Karpas-422 (cell line): ENCODE measurements at regions not wholly inside any gene's neighbourhood (a gene's known extent, or its start where the extent isn't known, plus 50 kb on each side); places are given as distances from the start of the nearest gene placed in this dataset.

ENCODE experiments used
- DNase-seq: peaks from one replicate; pipeline ENCODE4 v3.0.0-alpha.2; 2015
- H2AFZ ChIP-seq: fragments of 200-600 bp; sonication (generic); 2 replicates; pipeline ENCODE4 v1.6.1; 2014; ENCODE audit warnings: antibody characterized with exemption, low read length, mixed read lengths
- H3K27ac ChIP-seq: fragments of 200-600 bp; sonication (generic); 2 replicates; pipeline ENCODE4 v1.5.1; 2014; ENCODE audit warnings: mild to moderate bottlenecking, low read length, moderate library complexity
- H3K27me3 ChIP-seq: fragments of 200-600 bp; sonication (generic); 2 replicates; pipeline ENCODE4 v1.6.1; 2014; ENCODE audit warnings: low read length, mixed read lengths
- H3K36me3 ChIP-seq: fragments of 200-600 bp; sonication (generic); 2 replicates; pipeline ENCODE4 v1.6.1; 2014; ENCODE audit warnings: low read length, mixed read lengths; ENCODE audit not compliant: insufficient read depth
- H3K4me1 ChIP-seq: fragments of 200-600 bp; sonication (generic); 2 replicates; pipeline ENCODE4 v1.6.1; 2014; ENCODE audit warnings: mild to moderate bottlenecking, low read length, mixed read lengths
- H3K4me2 ChIP-seq: fragments of 200-600 bp; sonication (generic); 2 replicates; pipeline ENCODE4 v1.6.1; 2014; ENCODE audit warnings: low read length, low read depth, mild to moderate bottlenecking; ENCODE audit not compliant: poor library complexity, severe bottlenecking
- H3K4me3 ChIP-seq: fragments of 200-600 bp; sonication (generic); 2 replicates; pipeline ENCODE4 v1.5.1; 2014; ENCODE audit warnings: mild to moderate bottlenecking, antibody characterized with exemption, low read length, mixed read lengths
- H3K79me2 ChIP-seq: fragments of 200-600 bp; sonication (generic); 2 replicates; pipeline ENCODE4 v1.6.1; 2014; ENCODE audit warnings: mild to moderate bottlenecking, low read length, mixed read lengths
- H3K9ac ChIP-seq: fragments of 200-600 bp; sonication (generic); 2 replicates; pipeline ENCODE4 v1.6.0; 2014; ENCODE audit warnings: low read length
- H3K9me2 ChIP-seq: fragments of 200-600 bp; sonication (generic), shearing (Covaris generic); replicated peaks from 2 replicates; pipeline ENCODE4 v1.6.0; 2014; ENCODE audit warnings: mild to moderate bottlenecking, low read length, moderate library complexity; ENCODE audit not compliant: insufficient read depth
- H3K9me3 ChIP-seq: fragments of 300-700, 200-600 bp; sonication (generic); 2 replicates; pipeline ENCODE4 v1.6.1; 2014; ENCODE audit warnings: low read length, mixed read lengths
- H4K20me1 ChIP-seq: fragments of 200-600 bp; sonication (generic); 2 replicates; pipeline ENCODE4 v1.6.1; 2014; ENCODE audit warnings: mild to moderate bottlenecking, antibody characterized with exemption, low read length, low read depth; ENCODE audit not compliant: insufficient read depth

DNA sequence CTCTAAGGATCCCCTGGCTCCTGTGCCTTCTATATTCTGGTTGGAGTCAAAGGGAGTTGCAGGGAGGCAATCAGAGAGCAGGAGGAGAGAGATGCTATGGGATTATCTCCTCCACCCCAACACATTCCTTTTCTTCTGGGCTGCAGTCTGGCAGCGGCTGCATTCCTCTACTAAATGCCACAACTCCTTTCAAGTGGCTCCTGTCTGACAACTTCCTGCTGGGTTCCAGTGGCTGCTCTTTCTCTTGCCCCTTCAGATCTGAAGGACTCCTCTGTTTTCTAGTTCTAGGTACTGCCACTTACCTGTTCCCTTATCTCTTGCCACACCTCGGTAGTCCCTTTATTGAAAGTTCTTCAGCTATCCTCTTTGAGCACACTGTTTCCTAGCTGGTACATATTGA, 425.0 kb downstream of the SNAPC1 start:
- Histone ChIP-seq H3K27ac (no peak overlapping the region), H3K27me3 (peaks cover 4% of the 10 kb centered on the region; the same call in 1 of the 2 replicates), H3K4me3 (no peak overlapping the region), H3K4me1 (no peaks in the 10 kb centered on the region), H3K36me3 (no peaks in the 10 kb centered on the region), H3K9ac (no peak overlapping the region), H3K9me3 (no peaks in the 10 kb centered on the region), H2AFZ (no peak overlapping the region), H3K79me2 (no peaks in the 10 kb centered on the region), H3K4me2 (no peak overlapping the region), H3K9me2 (no peaks in the 10 kb centered on the region), H4K20me1 (no peaks in the 10 kb centered on the region)
- no peak for DNase-seq

DNA sequence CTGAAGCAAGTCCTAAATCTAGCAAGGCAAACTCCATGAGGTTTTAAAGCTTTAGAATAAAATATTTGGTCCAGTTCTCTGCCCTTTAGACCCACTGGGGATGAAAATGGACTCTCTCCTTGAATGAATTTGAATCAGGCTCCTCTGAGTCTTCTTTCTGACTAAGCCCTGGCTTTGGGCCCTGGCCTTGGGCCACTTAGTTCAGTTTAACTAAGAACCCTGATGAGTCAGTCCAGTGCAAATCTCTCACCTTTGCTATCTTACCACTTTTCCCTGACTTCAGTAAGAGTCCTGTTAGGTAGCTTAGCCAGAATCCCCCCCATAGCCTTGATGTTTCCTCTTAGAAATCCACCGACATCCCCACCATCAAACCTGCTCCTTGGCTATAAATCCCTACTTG, 427.5 kb downstream of the SNAPC1 start:
- DNase-seq, result no peak
- no peak overlapping the region for H3K9ac ChIP-seq
- no peaks in the 10 kb centered on the region for H3K79me2 ChIP-seq

DNA sequence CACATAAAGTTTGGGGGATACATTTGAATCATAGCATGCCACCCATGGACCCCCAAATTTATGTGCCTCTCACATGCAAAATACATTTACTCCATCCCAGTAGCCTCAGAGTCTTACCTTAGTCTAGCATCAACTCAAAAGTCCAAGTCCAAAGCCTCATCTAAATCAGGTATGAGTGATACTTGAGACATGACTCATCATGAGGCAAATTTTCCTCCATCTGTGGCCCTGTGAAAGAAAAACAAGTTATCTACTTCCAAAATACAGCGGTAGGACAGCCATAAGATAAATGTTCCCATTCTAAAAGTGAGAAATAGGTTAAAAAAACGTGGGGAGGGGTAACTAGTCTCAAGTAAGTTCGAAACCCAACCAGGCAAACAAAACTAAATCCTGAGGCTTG, 444.2 kb downstream of the SNAPC1 start:
- H3K4me3 ChIP-seq, result no peak overlapping the region
- H4K20me1 ChIP-seq, result no peaks in the 10 kb centered on the region
- H3K4me1 ChIP-seq, result no peaks in the 10 kb centered on the region
- no peaks in the 10 kb centered on the region for H3K9me3 ChIP-seq
- no peak overlapping the region for H3K27ac ChIP-seq
- no peak for DNase-seq
- H3K27me3 ChIP-seq, result no peaks in the 10 kb centered on the region
- 0 out of 2 replicates have a peak, but pooled peaks cover 3% of the 10 kb centered on the region for H3K9me2 ChIP-seq
- no peak overlapping the region for H3K4me2 ChIP-seq
- H3K9ac ChIP-seq, result no peak overlapping the region
- no peaks in the 10 kb centered on the region for H3K36me3 ChIP-seq
- no peaks in the 10 kb centered on the region for H3K79me2 ChIP-seq
- H2AFZ ChIP-seq, result no peak overlapping the region

More for the DNA sequence above, 427.5 kb downstream of the SNAPC1 start:
- H3K9me3 ChIP-seq, result no peaks in the 10 kb centered on the region
- no peaks in the 10 kb centered on the region for H3K36me3 ChIP-seq
- H2AFZ ChIP-seq, result no peak overlapping the region
- H3K4me2 ChIP-seq, result no peak overlapping the region
- no peak overlapping the region for H3K4me3 ChIP-seq
- no peaks in the 10 kb centered on the region for H4K20me1 ChIP-seq
- no peaks in the 10 kb centered on the region for H3K4me1 ChIP-seq
- H3K9me2 ChIP-seq, result no peaks in the 10 kb centered on the region
- H3K27me3 ChIP-seq, result peaks cover 4% of the 10 kb centered on the region; the same call in 1 of the 2 replicates
- H3K27ac ChIP-seq, result no peak overlapping the region

DNA sequence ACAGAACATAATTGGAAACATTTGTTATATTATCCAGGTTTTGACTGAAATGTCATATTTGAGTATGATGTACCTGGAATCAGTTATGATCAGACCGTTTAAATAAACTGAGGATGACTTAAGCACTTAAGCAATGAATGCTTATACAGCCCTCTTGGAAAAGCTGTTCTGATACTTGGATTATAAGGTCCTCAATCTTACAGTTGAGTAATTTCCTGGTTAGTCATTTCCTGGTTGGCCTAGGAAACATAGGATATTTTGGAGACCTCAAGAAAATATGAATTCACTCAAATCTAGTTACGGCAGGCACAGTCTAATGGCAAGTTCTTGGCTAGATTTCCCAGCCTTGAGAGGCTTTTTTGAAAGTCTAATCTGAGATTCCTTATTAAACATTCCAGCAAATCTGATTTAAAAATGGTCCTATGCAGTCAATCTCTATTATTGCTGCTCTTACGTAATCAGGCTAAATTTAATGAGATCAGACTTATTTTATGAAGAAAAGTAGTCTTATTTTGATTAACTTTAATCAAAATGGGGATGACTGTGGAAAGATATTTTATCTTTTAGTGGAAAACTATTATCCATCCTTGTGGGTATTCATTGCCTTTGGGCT, 447.2 kb downstream of the SNAPC1 start:
- Histone ChIP-seq H3K9me3 (no peaks in the 10 kb centered on the region), H3K4me1 (no peaks in the 10 kb centered on the region), H3K4me3 (no peak overlapping the region), H3K4me2 (no peak overlapping the region), H3K9me2 (0 out of 2 replicates have a peak, but pooled peaks cover 3% of the 10 kb centered on the region), H3K9ac (no peak overlapping the region), H4K20me1 (no peaks in the 10 kb centered on the region), H3K36me3 (no peaks in the 10 kb centered on the region), H3K79me2 (no peaks in the 10 kb centered on the region), H3K27ac (no peak overlapping the region), H2AFZ (no peak overlapping the region), H3K27me3 (no peaks in the 10 kb centered on the region)
- no peak for DNase-seq

DNA sequence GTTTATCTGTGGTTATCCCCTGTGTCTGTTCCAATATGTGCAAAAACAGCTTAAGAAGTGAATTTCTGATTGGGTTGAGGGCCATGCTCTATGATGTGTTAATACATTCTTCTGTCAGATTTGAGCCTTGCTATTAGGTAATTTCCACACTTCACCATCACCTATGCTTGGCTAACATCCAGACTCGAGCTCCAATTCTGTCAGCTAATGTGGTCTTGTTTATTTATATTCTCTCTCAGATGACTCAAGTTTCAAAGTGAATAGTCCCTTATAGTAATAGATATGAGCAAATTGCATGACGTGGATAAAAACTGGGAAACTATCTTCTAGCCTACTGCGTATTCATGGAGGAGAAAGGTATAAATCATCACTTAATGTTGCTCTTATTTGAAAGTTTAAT, 451.3 kb downstream of the SNAPC1 start:
- H3K9ac ChIP-seq, result no peak overlapping the region
- H3K4me1 ChIP-seq, result no peaks in the 10 kb centered on the region
- H3K9me2 ChIP-seq, result no peaks in the 10 kb centered on the region
- no peak overlapping the region for H3K4me2 ChIP-seq
- H3K36me3 ChIP-seq, result no peaks in the 10 kb centered on the region
- H3K27ac ChIP-seq, result no peak overlapping the region
- no peaks in the 10 kb centered on the region for H3K27me3 ChIP-seq
- no peak overlapping the region for H3K4me3 ChIP-seq
- H4K20me1 ChIP-seq, result no peaks in the 10 kb centered on the region
- DNase-seq, result no peak
- H2AFZ ChIP-seq, result no peak overlapping the region
- no peaks in the 10 kb centered on the region for H3K79me2 ChIP-seq
- H3K9me3 ChIP-seq, result no peaks in the 10 kb centered on the region

DNA sequence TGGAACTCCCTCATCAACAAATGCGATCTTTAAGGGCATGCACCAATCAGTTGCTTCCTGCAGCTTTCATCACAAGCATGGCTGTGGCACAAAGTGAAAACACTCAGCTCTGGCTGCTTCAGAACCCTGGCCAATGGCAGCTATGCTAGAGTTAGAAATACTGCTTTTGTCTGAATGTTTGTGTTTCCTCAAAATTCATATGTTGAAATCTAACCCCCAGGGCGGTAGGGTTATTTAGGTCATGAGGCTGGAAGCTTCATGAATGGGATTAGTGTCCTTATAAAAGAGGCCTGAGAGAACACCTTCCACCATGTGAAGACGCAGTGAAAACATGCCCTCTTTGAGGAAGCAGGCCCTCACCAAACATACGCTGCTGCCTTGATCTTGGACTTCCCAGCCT, 453.9 kb downstream of the SNAPC1 start:
- no peak overlapping the region for H3K9ac ChIP-seq
- no peak overlapping the region for H3K4me3 ChIP-seq
- no peak overlapping the region for H3K27ac ChIP-seq
- no peaks in the 10 kb centered on the region for H3K36me3 ChIP-seq
- no peaks in the 10 kb centered on the region for H4K20me1 ChIP-seq
- no peaks in the 10 kb centered on the region for H3K27me3 ChIP-seq
- H2AFZ ChIP-seq, result 0 out of 2 replicates have a peak overlapping the region, but pooled peaks have one; percentile 19
- no peaks in the 10 kb centered on the region for H3K9me3 ChIP-seq
- H3K4me1 ChIP-seq, result no peaks in the 10 kb centered on the region
- no peaks in the 10 kb centered on the region for H3K79me2 ChIP-seq
- no peaks in the 10 kb centered on the region for H3K9me2 ChIP-seq
- no peak for DNase-seq
- no peak overlapping the region for H3K4me2 ChIP-seq

DNA sequence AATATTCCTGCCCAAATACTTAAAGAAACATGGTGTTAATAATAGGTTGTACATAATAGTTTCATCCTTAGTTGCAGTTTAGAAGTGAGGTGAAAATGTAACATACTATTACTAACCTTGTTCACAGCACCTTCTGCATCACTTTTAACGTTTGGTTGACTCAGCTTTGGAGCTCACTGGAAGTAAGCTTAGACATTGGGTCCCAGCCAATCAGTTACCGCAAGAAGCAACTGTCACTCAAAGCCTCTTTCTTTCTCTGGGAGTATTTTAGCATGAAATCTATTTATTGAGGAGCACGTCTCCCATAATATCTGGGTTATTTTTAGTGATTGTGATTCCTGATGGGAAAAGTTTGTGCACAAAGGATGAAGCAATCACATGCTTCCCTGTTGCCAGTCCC, 472.6 kb downstream of the SNAPC1 start:
- no peak overlapping the region for H3K4me3 ChIP-seq
- no peaks in the 10 kb centered on the region for H4K20me1 ChIP-seq
- no peak overlapping the region for H3K27ac ChIP-seq
- H3K9me3 ChIP-seq, result no peaks in the 10 kb centered on the region
- H3K27me3 ChIP-seq, result no peaks in the 10 kb centered on the region
- H3K4me1 ChIP-seq, result no peaks in the 10 kb centered on the region
- no peak for DNase-seq
- no peaks in the 10 kb centered on the region for H3K36me3 ChIP-seq
- H2AFZ ChIP-seq, result no peak overlapping the region
- H3K9me2 ChIP-seq, result no peaks in the 10 kb centered on the region
- no peak overlapping the region for H3K9ac ChIP-seq
- no peaks in the 10 kb centered on the region for H3K79me2 ChIP-seq
- H3K4me2 ChIP-seq, result no peak overlapping the region

DNA sequence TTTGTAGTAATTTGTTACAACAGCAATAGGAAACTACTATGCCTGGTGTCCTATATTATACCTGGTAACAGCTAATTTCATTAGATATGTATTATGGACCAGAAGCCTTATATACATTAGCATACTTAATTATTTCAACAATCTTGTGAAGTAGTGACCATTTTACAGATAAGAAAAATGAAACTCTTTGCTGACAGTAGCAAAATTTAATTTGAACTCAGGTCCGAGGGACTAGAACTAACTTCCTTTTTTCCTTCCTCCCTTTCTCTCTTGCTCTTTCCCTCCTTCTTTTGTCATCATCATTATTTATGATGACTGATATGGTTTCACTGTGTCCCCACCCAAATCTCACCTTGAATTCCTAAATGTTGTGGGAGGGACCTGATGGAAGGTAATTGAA, 482.0 kb downstream of the SNAPC1 start:
- Histone ChIP-seq H3K79me2 (no peaks in the 10 kb centered on the region), H3K27ac (no peak overlapping the region), H4K20me1 (no peaks in the 10 kb centered on the region)

More for the DNA sequence above, 482.0 kb downstream of the SNAPC1 start:
- H2AFZ ChIP-seq, result no peak overlapping the region
- DNase-seq, result no peak
- H3K9ac ChIP-seq, result no peak overlapping the region
- H3K27me3 ChIP-seq, result no peaks in the 10 kb centered on the region
- H3K4me3 ChIP-seq, result no peak overlapping the region
- H3K9me2 ChIP-seq, result no peaks in the 10 kb centered on the region
- no peaks in the 10 kb centered on the region for H3K9me3 ChIP-seq
- H3K4me1 ChIP-seq, result no peaks in the 10 kb centered on the region
- no peaks in the 10 kb centered on the region for H3K36me3 ChIP-seq
- H3K4me2 ChIP-seq, result no peak overlapping the region
